Upper lobe of left lung (tissue), 4 donors: ENCODE measurements at regions not wholly inside any gene's neighbourhood (a gene's known extent, or its start where the extent isn't known, plus 50 kb on each side); places are given as distances from the start of the nearest gene placed in this dataset.

ENCODE experiments used
- CTCF ChIP-seq, 6 experiments: fragments of 450-650 bp in 4 of 6; fragments of 200-600 bp in 2 of 6; sonication (generic) in 2 of 6; IDR thresholded peaks; one replicate each; pipeline ENCODE4 v1.5.1; 2016 to 2019; ENCODE audit warnings: antibody characterized with exemption in 6 of 6
- POLR2A ChIP-seq, 4 donors: fragments of 450-650 bp; IDR thresholded peaks; one replicate each; pipeline ENCODE4 v1.5.1; 2016 to 2017; ENCODE audit warnings: antibody characterized with exemption in 4 of 4, mild to moderate bottlenecking in 2 of 4
- POLR2AphosphoS5 ChIP-seq, 2 donors: sonication (generic); formaldehyde crosslinking; IDR thresholded peaks; one replicate each; pipeline ENCODE4 v1.5.1; 2017; ENCODE audit warnings: antibody characterized with exemption in 2 of 2

- TF ChIP-seq CTCF (IDR thresholded peaks at IDR 0.05): no peak
- TF ChIP-seq POLR2A (IDR thresholded peaks at IDR 0.05): no peak
- TF ChIP-seq POLR2AphosphoS5 (IDR thresholded peaks at IDR 0.05): no peak
Observed at GRCh38 chr2:4522498-4523421, 819.4 kb downstream of the DCDC2C start.
